ENCODE measurements at regions not wholly inside any gene's neighbourhood (a gene's known extent, or its start where the extent isn't known, plus 50 kb on each side); places are given as distances from the start of the nearest gene placed in this dataset.

GRCh38 chr1:87560601-87561360 is 232.1 kb downstream of the LMO4 start:
- no peaks in the 10 kb centered on the region for H3K36me3 ChIP-seq (ENCODE audit: control insufficient read depth in 4 of 4, insufficient read depth in 3 of 4, low read depth in 1 of 4, low read length in 3 of 4)
- H3K27me3 ChIP-seq (ENCODE audit: control insufficient read depth in 4 of 4, insufficient read depth in 4 of 4, low read length in 3 of 4), result no peaks in the 10 kb centered on the region
- no peak overlapping the region for H3K27ac ChIP-seq (ENCODE audit: low read depth in 1 of 2, low read length in 2 of 2)
- no peak for DNase-seq (ENCODE audit: low spot score)
- H3K9me3 ChIP-seq (ENCODE audit: control insufficient read depth in 4 of 4, low read length in 3 of 4), result no peaks in the 10 kb centered on the region
- 90% methylated on average over 3 of the region's 3 CpGs for WGBS
- TF ChIP-seq MAX (IDR thresholded peaks at IDR 0.05) (no peak), HNF4A (conservative IDR thresholded peaks at IDR 0.05) (no peak), RAD21 (IDR thresholded peaks at IDR 0.05) (no peak), RXRA (IDR thresholded peaks at IDR 0.05) (no peak), FOXA2 (IDR thresholded peaks at IDR 0.05) (no peak), YY1 (IDR thresholded peaks at IDR 0.05) (no peak), JUND (IDR thresholded peaks at IDR 0.05) (no peak), TAF1 (conservative IDR thresholded peaks at IDR 0.05) (no peak), CTCF (IDR thresholded peaks at IDR 0.05; ENCODE audit: low read depth, low read length, missing input control) (no peak), HNF4G (IDR thresholded peaks at IDR 0.05) (no peak), SP1 (IDR thresholded peaks at IDR 0.05) (no peak), GABPA (IDR thresholded peaks at IDR 0.05 in 1 of 2, conservative IDR thresholded peaks at IDR 0.05 in 1 of 2) (no peak), NR2F2 (IDR thresholded peaks at IDR 0.05) (no peak), FOXA1 (IDR thresholded peaks at IDR 0.05) (no peak), ATF3 (IDR thresholded peaks at IDR 0.05) (no peak), REST (IDR thresholded peaks at IDR 0.05) (no peak)
- TF ChIP-seq, protein P1, sequence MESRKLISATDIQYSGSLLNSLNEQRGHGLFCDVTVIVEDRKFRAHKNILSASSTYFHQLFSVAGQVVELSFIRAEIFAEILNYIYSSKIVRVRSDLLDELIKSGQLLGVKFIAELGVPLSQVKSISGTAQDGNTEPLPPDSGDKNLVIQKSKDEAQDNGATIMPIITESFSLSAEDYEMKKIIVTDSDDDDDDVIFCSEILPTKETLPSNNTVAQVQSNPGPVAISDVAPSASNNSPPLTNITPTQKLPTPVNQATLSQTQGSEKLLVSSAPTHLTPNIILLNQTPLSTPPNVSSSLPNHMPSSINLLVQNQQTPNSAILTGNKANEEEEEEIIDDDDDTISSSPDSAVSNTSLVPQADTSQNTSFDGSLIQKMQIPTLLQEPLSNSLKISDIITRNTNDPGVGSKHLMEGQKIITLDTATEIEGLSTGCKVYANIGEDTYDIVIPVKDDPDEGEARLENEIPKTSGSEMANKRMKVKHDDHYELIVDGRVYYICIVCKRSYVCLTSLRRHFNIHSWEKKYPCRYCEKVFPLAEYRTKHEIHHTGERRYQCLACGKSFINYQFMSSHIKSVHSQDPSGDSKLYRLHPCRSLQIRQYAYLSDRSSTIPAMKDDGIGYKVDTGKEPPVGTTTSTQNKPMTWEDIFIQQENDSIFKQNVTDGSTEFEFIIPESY (IDR thresholded peaks at IDR 0.05), result no peak
- no peak overlapping the region for H3K4me3 ChIP-seq (ENCODE audit: low read depth in 1 of 3, low read length in 3 of 3)
- no peak overlapping the region for H3K9ac ChIP-seq (ENCODE audit: low read depth in 1 of 2, low read length in 2 of 2)
- H3K4me1 ChIP-seq (ENCODE audit: control insufficient read depth in 4 of 4, insufficient read depth in 4 of 4, low read length in 3 of 4), result no peaks in the 10 kb centered on the region
